Vagina (tissue), 2 donors: ENCODE measurements at regions not wholly inside any gene's neighbourhood (a gene's known extent, or its start where the extent isn't known, plus 50 kb on each side); places are given as distances from the start of the nearest gene placed in this dataset.
"Not testable (repeated sequence)": the region's sequence is repeated elsewhere in the genome, so short reads cannot be mapped to it uniquely, and the experiment has no call there.

Experiments
- DNase-seq, 2 donors: peaks; one replicate each; pipeline ENCODE4 v3.0.0-alpha.2; 2017; ENCODE audit errors: extremely low spot score in 2 of 2
- H3K27ac ChIP-seq: fragments of 200-600 bp; sonication (generic); one replicate; pipeline ENCODE4 v1.5.1; 2019
- H3K27me3 ChIP-seq: fragments of 200-600 bp; sonication (generic); one replicate; pipeline ENCODE4 v1.5.1; 2019
- H3K36me3 ChIP-seq, 2 donors: fragments of 200-600 bp; sonication (generic); one replicate each; pipeline ENCODE4 v1.5.1; 2017 to 2019
- H3K4me1 ChIP-seq: fragments of 200-600 bp; sonication (generic); one replicate; pipeline ENCODE4 v1.5.1; 2019
- H3K4me3 ChIP-seq, 2 donors: fragments of 200-600 bp; sonication (generic); 1 replicate in 1 of 2; 2 replicates in 1 of 2; pipeline ENCODE4 v1.5.1; 2016 to 2019
- H3K9me3 ChIP-seq: fragments of 200-600 bp; sonication (generic); one replicate; pipeline ENCODE4 v1.5.1; 2019
- CTCF ChIP-seq, 3 experiments: fragments of 450-650 bp in 2 of 3; fragments of 200-600 bp in 1 of 3; sonication (generic) in 1 of 3; IDR thresholded peaks; one replicate each; pipeline ENCODE4 v1.5.1; 2017 to 2019; ENCODE audit warnings: antibody characterized with exemption in 3 of 3, mild to moderate bottlenecking in 2 of 3, moderate library complexity in 2 of 3
- POLR2A ChIP-seq, 2 donors: fragments of 450-650 bp; IDR thresholded peaks; one replicate each; pipeline ENCODE4 v1.6.1; 2017; ENCODE audit warnings: antibody characterized with exemption in 2 of 2, mild to moderate bottlenecking in 2 of 2, moderate library complexity in 2 of 2
- POLR2AphosphoS5 ChIP-seq, 2 donors: sonication (generic); formaldehyde crosslinking; IDR thresholded peaks; one replicate each; pipeline ENCODE4 v1.9.0; 2017; ENCODE audit warnings: antibody characterized with exemption in 2 of 2, mild to moderate bottlenecking in 2 of 2, low read depth in 1 of 2; ENCODE audit not compliant: insufficient read depth in 1 of 2
- intact Hi-C: fragments of 100-400 bp; cut with DNase I; formaldehyde crosslinking; loops from one replicate; pipeline ENCODE4 v1.15.1; 2023

GRCh38 chr7:51611937-51612336 lies 295.3 kb upstream of the COBL start:
- no peak for DNase-seq
- Histone ChIP-seq H3K9me3 (no peaks in the 10 kb centered on the region), H3K27me3 (no peaks in the 10 kb centered on the region), H3K36me3 (no peaks in the 10 kb centered on the region), H3K4me1 (peaks cover 14% of the 10 kb centered on the region), H3K4me3 (no peak overlapping the region), H3K27ac (no peak overlapping the region)
- intact Hi-C loops: no loop called here
- TF ChIP-seq CTCF (IDR thresholded peaks at IDR 0.05): no peak
- no peak for TF ChIP-seq POLR2A (IDR thresholded peaks at IDR 0.05)
- TF ChIP-seq POLR2AphosphoS5 (IDR thresholded peaks at IDR 0.05; ENCODE audit: insufficient read depth in 1 of 2, low read depth in 1 of 2): no peak

- intact Hi-C loops: no loop called here
- H3K9me3 ChIP-seq: no peaks in the 10 kb centered on the region
- no peak overlapping the region for H3K4me3 ChIP-seq
- no peak for TF ChIP-seq POLR2AphosphoS5 (IDR thresholded peaks at IDR 0.05; ENCODE audit: insufficient read depth in 1 of 2, low read depth in 1 of 2)
- no peak for TF ChIP-seq CTCF (IDR thresholded peaks at IDR 0.05)
- TF ChIP-seq POLR2A (IDR thresholded peaks at IDR 0.05): no peak
- H3K27me3 ChIP-seq: no peaks in the 10 kb centered on the region
- H3K36me3 ChIP-seq: no peaks in the 10 kb centered on the region
- no peak overlapping the region for H3K27ac ChIP-seq
- H3K4me1 ChIP-seq: peaks cover 16% of the 10 kb centered on the region
- DNase-seq: no peak
Measured at GRCh38 chr7:51607447-51607846, 290.8 kb upstream of the COBL start.

- Histone ChIP-seq H3K36me3 (no peaks in the 10 kb centered on the region), H3K27ac (peak overlapping the region; percentile 25), H3K9me3 (no peaks in the 10 kb centered on the region), H3K4me3 (no peak overlapping the region), H3K4me1 (peaks cover 16% of the 10 kb centered on the region), H3K27me3 (no peaks in the 10 kb centered on the region)
- no peak for DNase-seq
- no peak for TF ChIP-seq CTCF (IDR thresholded peaks at IDR 0.05)
- TF ChIP-seq POLR2AphosphoS5 (IDR thresholded peaks at IDR 0.05; ENCODE audit: insufficient read depth in 1 of 2, low read depth in 1 of 2): peak; percentile 72 to 78
- intact Hi-C loops: no loop called here
Measured at GRCh38 chr7:51606601-51607154, 290.1 kb upstream of the COBL start.

GRCh38 chr7:51602376-51602775 lies 285.8 kb upstream of the COBL start:
- H3K27ac ChIP-seq: no peak overlapping the region
- intact Hi-C loops: no loop called here
- TF ChIP-seq POLR2A (IDR thresholded peaks at IDR 0.05): no peak
- TF ChIP-seq POLR2AphosphoS5 (IDR thresholded peaks at IDR 0.05; ENCODE audit: insufficient read depth in 1 of 2, low read depth in 1 of 2): no peak
- no peak for TF ChIP-seq CTCF (IDR thresholded peaks at IDR 0.05)
- no peaks in the 10 kb centered on the region for H3K27me3 ChIP-seq
- H3K9me3 ChIP-seq: no peaks in the 10 kb centered on the region
- H3K4me3 ChIP-seq: no peak overlapping the region
- DNase-seq: no peak
- no peaks in the 10 kb centered on the region for H3K36me3 ChIP-seq
- H3K4me1 ChIP-seq: peaks cover 12% of the 10 kb centered on the region

GRCh38 chr7:51601461-51601860 lies 284.9 kb upstream of the COBL start:
- peaks cover 5% of the 10 kb centered on the region for H3K4me1 ChIP-seq
- TF ChIP-seq CTCF (IDR thresholded peaks at IDR 0.05): no peak
- no peak overlapping the region for H3K4me3 ChIP-seq
- H3K36me3 ChIP-seq: no peaks in the 10 kb centered on the region
- DNase-seq: no peak
- H3K27me3 ChIP-seq: no peaks in the 10 kb centered on the region
- intact Hi-C loops: no loop called here
- no peak overlapping the region for H3K27ac ChIP-seq
- H3K9me3 ChIP-seq: no peaks in the 10 kb centered on the region

GRCh38 chr7:51599935-51600334 lies 283.3 kb upstream of the COBL start:
- H3K27me3 ChIP-seq, intact Hi-C loops, H3K27ac ChIP-seq, DNase-seq, H3K9me3 ChIP-seq, H3K36me3 ChIP-seq, H3K4me3 ChIP-seq, H3K4me1 ChIP-seq: not testable (repeated sequence)
